GM21515 (cell line): ENCODE measurements at regions not wholly inside any gene's neighbourhood (a gene's known extent, or its start where the extent isn't known, plus 50 kb on each side); places are given as distances from the start of the nearest gene placed in this dataset.
"Not testable (repeated sequence)": the region's sequence is repeated elsewhere in the genome, so short reads cannot be mapped to it uniquely, and the experiment has no call there.

Source experiments
- ATAC-seq: cut with Tn5 transposase; IDR thresholded peaks from one replicate; pipeline ENCODE4 v1.9.1; 2021; ENCODE audit not compliant: unreplicated experiment

DNA sequence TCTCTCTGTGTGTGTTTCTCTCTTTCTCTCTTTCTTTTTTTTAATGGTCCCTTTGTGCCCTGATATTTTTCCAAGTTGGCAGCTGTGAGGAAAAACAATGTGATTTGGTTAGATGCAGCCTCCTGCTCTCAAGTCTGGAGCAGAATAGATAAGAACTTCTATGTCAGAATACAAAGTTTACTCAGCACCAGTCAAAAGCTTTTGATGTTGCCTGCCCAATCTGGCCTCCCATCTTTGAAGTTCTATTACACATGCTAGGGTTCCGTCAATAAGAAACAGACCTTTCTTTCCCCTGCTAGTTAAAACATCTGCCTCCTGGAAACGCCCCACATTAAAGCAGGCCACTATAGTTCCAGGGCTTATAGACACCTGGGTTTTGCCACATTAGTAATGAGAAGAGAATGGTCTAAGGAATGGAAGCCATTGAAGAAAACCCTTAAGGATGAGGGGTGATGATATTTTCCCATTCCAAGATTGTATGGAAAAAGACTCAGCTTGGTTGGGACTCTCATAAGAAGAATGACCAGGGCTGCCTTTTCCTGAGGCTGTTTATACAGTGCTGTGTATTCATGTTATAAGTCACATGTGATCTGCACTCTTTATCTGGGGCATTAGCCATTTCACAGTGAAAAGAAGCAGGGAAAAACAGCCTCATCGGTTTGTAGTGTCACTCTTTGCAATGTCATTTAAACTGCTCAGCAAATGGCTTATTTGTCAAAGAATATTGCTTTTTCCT, 414.7 kb upstream of the PROX1 start:
- no peak for ATAC-seq

DNA sequence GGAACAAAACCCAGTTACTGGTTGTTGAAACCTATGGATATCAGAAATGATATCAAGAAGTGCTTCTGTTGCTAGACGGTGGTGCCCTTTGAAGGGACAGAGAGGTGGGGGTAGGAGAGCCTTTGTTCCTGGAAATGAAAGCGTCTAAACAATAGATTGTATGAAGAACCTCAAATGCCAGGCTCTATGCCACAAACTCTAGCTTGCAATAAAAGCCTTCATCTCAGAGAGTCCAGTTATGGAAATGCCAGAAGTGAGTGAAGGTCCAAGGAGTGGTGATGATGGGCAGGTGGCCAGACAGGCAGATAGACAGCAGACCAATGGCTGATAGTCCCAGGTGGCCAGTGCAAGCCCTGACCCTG, 414.1 kb upstream of the PROX1 start:
- no peak for ATAC-seq

DNA sequence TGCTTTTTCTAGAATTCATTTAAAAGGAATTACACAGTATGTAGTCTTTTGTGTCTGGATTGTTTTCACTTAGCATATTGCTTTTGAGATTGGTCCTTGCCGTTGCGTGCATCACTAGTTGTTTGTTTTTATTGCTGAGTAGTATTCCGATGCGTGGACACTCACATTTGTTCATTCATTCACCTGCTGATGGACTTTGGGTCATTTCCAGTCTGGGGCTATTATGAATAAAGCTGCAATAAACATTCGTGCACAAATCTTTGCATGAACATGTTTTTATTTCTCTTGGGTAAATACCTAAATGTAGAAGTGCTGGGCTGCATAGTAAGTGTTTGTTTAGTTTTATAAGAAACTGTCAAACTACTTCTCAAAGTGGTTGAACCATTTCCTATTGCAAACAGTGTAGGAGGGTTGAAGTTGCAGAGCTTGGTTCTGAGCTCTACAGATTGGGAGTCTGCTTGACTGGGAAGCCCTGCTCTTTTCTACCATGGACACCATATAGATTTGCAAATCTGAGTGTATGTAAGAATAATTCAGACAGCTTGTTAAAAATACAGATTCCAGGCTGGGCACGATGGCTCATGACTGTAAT, 404.7 kb upstream of the PROX1 start:
- ATAC-seq: no peak

DNA sequence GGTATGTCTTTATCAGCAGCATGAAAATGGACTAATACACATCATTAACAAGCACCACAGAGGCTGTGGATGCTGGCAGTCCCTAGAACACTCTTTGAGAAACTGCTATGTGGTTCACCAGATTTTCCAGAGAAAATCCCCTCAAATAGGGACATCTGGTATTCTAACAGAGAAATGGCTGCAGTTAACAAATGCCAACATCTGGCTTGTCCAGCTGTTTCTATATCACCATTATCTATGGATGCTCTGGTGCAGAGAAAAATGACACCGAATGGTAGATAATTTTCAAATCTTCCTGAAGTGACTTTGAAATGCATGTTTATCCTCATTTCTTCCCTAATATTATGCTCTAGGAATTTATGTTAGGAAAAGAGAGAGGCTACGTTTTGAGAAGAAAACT, 403.5 kb upstream of the PROX1 start:
- no peak for ATAC-seq

DNA sequence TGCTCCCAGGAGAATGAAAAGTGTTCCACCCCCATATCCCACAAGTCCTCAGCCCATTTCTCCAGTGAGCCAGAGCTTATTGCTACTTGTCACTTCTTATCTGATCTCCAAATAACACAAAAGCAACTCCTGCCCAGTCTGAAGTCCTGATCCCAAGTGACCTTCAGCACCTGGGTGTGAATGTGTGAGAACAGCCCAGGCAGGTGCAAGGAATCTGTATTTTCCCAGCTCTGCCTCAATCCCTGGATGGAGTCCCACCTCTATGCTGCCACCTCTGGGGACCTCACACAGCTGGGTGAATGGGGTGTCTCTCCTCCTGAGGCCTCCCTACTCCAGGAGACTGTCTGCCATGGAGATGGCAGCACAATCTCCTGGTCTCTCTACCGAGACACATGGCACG, 402.4 kb upstream of the PROX1 start:
- ATAC-seq: no peak

DNA sequence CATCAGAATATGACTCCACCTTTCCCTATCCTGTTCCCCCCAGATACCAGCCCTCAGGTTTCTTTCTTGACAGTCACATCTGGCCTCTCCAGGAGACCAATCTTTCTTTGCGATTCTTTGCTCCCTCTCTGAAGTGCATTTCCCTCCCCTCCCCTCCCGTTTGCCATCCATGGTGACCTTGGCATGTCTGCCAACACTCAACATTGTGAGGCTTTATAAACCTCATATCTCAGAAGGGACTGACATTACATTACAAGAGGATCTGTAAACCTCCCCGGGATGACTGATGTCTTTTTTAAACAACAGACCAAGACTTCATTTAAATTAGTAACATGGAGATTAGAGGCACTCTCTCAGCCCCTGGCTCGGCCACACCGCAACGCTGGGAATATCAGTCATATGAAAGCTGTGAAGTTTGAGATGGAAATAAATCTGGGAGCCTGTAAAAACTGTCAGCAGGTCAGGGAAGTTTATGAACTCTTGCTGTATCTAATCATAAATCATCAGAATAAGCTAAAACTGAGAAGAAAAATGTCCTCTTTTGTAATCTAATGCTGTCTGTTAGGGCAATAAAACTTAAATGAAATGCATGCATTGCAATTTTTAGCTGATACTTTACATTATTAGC, 401.7 kb upstream of the PROX1 start:
- ATAC-seq: no peak

DNA sequence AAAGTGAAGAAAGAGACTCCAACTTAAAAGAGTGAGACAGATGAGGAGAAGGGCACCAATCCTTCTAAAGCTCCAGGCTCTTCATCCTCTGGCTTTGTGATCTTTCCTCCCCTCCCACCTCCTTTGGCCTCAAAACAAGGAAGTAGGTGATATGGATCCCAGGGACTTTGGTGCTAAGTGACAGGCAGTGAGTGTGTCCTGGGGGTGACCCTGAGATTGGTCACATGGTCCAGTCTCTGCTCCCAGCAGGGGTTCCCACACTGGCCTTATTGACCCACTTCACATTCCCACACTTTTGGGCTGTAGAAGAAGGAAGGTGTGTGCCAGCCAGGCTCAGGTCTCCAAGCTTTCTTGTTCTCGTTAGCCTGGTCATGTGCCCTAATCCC, 401.2 kb upstream of the PROX1 start:
- ATAC-seq: no peak

DNA sequence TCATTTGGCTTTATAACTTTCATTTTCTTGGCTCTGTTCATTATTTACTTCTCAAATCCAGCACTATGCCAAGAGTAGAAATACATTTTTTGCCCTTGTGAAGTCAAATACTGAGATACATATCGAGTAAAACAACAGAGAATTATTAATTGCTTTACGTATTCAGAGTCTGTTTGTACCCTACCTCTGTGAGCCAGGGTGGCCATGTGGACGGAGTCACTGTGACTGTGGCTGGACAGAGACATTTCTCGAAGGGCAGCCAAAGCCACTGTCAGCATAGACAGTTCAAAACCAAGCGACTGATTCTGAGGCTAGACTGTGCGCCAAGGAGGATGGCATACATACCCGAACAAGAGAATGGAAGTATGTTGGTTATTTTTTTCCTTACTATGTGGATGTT, 391.0 kb upstream of the PROX1 start:
- no peak for ATAC-seq

DNA sequence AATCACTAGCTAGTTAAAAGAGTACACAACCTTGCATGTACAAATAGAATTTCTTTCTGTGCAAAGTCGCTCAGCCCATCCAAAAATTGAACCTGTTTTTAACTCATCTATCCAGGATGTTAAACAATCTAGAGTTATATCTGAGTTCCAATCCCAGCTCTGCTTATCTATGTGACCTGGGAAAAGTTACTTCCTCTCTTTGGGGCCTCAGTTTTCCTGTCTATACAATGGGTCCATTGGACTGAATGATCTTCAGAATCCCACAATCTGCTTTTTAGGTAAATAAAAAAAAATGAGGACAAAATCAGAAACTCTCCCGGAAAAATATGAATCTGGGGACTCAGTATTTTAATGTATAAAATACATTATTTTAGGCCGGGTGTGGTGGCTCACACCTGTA, 389.5 kb upstream of the PROX1 start:
- ATAC-seq: no peak

DNA sequence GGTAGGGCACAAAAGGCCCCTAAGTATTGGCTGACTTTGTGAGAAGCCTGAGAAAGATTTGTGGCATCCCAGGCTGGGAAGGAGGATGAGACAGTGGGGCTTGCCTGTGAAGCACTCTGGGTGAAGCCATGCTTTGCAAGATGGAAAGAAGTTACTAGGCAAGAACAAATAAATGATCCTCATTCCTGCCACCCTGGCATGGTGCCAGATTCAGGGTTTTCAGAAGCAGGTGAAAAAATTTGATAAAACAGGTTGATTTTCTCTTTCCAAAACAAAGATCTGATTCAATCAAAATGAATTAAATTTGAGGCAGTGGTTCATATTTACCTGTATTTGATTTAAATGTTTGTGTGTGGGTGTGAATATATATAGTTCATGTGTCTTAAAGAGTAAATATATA, 386.9 kb upstream of the PROX1 start:
- no peak for ATAC-seq

DNA sequence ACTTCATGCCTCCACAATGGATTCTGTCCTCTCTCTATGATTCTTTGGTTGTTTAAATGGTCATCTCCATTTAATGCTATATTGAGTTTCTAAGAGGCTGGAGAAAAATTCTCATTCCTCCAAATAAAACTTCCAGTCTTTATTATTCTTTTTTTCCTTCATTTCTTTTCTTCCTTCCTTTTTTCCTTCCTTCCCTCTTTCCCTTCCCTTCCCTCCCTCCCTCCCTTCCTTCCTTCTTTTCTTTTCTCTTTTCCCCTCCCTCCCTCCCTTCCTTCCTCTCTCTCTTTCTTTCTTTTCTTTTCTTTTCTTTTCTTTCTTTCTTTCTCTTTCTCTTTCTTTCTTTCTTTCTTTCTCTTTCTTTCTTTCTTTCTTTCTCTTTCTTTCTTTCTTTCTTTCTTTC, 386.1 kb upstream of the PROX1 start:
- not testable (repeated sequence) for ATAC-seq

DNA sequence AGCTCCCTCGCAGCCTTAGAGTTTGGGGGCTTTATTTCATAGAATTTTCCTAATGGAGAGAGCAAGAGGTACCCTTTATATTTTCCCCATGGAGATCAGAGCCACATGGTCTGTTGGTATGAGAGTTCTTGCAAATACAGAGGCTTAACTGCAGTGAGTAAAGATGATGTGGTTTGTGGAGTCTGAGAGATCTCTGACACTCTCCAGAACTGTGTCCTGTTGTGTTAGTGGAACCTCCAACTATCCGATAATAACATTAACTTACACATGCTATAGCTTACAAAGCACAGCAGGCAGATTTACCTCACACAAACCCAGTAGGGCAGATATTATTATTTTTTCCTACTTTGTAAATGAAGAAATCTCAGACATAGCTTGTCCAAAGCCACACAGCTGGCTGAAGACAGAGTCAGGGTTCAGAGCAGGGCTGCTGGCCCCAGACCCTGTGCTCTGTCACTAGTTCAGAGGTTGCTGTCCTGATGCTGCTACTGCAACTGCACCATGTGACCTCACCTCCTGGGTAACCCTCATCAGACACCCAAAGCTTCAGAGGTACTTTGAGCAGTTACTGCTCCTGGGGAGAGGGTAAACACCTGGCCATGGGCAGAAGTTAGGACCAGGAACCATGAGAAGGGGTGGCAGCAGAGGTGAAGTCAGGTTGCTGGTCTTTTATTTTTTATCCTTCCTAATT, 384.8 kb upstream of the PROX1 start:
- ATAC-seq: no peak

DNA sequence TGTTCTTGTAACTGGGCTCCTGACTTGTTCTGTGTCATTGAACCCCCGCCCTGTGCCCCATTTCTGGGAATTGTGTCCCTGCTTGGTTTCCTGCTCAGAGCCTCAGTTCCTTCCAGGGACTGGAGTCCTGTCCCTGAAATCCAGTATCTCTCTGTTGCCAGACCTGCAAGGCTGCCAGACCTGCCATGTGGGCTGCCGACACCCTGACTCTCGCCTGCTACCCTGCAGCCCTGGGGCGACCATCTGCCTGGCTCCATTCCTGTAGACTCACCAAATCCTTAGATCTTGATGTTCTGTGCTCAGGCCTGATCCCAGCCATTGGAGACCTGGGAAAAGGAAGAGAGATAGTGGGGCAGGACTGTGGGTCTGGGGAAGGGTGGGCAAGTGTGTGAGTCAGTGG, 383.3 kb upstream of the PROX1 start:
- ATAC-seq: no peak

DNA sequence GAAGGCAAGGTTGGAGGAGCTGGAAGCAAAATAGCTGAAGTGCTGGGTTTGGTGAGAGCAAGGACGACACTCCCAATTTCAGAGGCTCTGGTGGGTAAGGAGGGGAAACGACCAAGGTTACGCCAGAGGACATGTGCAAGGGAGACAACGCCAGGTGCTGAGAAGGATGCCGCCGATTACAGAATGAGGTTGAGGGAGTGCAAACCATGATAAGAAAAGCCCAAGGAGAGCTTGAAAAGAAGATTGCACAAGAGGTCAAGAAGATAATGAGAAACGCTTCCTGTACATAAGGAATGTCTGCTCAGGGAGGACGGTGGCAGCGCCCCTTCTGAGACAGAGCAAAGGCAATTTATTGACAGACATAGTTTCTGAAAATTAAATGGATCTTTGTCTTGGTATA, 382.0 kb upstream of the PROX1 start:
- ATAC-seq: no peak

DNA sequence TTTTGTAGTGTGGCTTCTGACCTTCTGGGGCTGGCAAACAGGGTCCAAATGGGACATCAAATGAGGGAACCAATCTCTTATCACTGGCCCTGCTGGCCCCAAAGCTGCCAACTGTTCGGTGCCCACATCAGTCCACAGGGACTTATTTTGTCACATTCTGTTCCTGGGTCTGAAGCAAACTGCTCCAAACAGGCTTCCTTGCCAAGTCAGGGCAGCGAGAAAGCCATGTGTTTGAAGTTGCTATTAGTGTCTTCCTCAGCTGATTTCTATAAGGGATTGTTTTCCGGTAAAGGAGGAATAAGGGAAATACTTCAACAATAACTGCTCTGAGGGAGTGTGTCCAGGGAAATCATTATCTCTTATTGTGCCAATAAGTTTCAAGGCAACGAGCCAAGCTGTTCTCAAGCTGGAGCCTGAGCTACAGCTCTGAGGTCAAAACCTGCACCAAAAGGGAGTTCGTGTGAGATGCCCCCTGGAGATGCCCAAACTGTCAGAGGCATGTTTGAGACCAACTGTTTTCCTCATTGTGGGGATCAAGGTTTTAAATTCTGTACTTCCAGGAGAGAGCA, 381.4 kb upstream of the PROX1 start:
- no peak for ATAC-seq

DNA sequence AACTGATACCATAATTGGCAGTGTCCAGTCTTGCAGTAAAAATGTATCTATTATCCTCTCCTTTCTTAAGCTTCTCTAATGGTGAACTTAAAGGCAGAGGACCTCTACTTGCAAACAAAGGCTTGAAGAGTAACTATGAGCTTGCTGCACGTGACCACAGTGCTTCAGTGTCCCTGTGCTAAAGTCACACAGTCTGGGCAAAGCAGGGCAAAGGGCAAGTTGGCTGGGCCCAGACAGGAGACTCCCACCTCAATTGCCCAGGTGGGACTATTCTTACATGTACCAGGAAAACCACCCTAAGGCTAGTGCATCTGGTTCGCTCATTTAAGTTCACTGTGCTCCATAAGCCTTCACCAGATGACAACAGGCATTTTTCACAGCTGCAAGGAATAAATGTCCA, 374.2 kb upstream of the PROX1 start:
- no peak for ATAC-seq

DNA sequence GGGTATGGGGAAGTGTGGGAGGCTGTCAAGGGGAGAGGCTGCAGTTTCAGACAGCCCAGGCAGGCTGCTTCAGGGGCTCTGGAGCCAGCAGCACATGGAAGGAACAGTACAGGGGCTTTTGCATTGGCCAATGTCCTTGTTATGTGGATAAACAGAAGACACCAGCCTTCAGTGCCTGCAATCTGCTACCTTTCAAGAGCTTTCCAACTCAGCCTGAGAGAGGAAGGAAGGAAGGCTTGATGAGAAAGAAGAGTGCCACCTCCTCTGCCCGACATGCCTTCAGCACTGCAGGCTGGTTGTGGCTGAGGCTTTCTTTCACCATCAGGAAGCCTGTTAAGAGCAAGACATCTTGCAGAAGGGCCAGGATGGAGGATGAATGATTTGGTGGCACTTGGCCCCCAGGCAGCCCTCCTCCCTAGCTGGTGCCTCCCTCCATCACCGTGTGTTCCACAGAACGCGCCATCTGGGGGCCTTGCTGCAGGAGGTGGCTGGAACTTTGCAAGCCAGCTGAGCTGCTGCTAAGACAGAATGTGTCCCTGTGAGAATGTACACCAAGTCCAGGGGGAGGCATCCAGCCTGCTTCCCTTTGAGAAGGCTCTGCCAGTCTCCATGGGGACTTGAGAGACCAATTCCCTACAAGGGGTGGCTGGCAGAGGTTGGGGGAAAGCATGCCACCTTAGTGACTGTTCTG, 372.4 kb upstream of the PROX1 start:
- no peak for ATAC-seq

DNA sequence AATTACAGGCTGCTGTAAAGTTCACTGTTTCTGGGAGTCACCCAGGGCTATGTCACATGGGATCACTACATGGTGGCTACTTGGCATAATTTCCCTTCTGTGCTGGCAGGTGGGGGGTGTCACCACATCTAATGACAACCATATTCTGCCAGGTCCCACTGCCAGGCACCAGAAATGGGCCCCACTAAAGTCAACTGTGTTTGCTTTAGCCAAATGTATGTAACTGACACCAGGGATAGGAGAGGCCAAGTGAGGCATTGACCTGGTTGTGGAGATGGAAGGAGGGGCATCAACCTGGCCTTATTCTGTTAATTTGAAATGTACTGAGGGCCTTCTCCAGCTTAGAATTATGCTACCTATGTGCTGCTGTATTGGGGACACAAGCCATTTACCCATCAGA, 370.6 kb upstream of the PROX1 start:
- ATAC-seq: no peak

DNA sequence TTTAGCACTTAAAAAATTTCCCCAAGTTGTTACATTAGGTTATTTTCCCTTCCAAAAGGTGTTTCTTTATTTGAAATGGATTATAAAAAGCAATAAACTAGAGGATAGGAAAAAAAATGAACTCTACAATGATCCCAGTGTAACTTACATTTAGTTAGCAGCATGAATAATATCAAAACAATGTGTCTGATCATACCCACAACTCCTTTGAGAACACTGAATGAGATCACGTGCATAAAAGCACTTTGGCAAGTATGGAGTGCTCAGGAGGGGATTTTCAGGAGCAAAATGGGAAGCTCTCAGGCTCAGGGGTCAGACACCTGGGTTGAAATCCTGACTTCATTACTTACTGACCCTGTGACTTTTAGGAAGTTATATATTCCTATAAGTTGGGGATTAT, 369.7 kb upstream of the PROX1 start:
- ATAC-seq: no peak

DNA sequence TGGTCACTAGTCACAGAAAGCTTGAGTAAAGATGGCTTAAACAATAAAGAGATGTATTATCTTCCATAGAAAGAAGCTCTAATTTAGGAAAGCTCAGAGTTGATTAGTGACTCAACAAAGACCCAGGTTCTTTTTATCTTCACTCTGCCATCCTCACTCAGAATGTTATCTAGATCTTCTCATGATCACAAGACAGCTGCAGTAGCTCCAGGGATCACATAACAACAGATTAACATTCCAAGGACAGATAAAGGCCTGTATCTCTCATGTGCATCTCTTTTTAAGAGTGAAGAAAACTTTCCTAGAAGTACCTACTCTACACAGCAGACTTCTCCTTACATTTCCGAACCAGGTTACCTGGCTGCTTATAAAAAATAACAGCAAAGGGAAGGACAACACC, 368.7 kb upstream of the PROX1 start:
- no peak for ATAC-seq

DNA sequence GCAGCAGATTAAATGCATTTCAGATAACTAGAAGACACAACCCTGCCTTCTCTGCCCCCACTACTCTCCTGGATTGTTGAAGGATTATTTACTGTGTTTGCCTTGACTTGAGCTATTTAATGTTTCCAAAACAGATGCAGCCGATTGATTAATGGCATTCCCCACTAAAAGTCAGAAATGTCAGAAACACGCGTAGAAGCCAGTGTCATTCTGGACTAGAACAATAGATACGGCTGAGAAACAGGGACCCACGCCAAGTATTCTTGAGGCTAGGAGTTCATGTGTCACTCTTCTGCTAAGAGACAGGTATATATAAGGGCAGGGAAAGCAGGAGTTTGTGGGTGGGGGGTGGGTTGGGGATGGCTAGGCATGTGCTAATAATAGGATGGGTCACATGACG, 366.7 kb upstream of the PROX1 start:
- no peak for ATAC-seq
